Embryonic facial prominence (tissue), 1 donor: ENCODE measurements at regions not wholly inside any gene's neighbourhood (a gene's known extent, or its start where the extent isn't known, plus 50 kb on each side); places are given as distances from the start of the nearest gene placed in this dataset.
"Not testable (repeated sequence)": the region's sequence is repeated elsewhere in the genome, so short reads cannot be mapped to it uniquely, and the experiment has no call there.

Source experiments
- DNase-seq: peaks from one replicate; pipeline ENCODE4 v3.0.0-alpha.2; 2016; ENCODE audit errors: extremely low spot score

- DNase-seq: no peak
These were observed 251.2 kb upstream of the ID2 start for GRCh38 chr2:8430628-8431027.

GRCh38 chr2:8431446-8432125, 250.3 kb upstream of the ID2 start:
- no peak for DNase-seq

- no peak for DNase-seq
These were observed 249.0 kb upstream of the ID2 start for GRCh38 chr2:8432706-8433336.

GRCh38 chr2:8433390-8433789, 248.5 kb upstream of the ID2 start:
- no peak for DNase-seq

- no peak for DNase-seq
These were observed 246.2 kb upstream of the ID2 start for GRCh38 chr2:8435608-8436007.

GRCh38 chr2:8436585-8436984, 245.3 kb upstream of the ID2 start:
- DNase-seq: no peak

GRCh38 chr2:8437228-8437948, 244.5 kb upstream of the ID2 start:
- no peak for DNase-seq

- DNase-seq: no peak
These were observed 243.9 kb upstream of the ID2 start for GRCh38 chr2:8437949-8438400.

- DNase-seq: no peak
These were observed 243.4 kb upstream of the ID2 start for GRCh38 chr2:8438476-8438875.

GRCh38 chr2:8438996-8439395, 242.9 kb upstream of the ID2 start:
- no peak for DNase-seq

GRCh38 chr2:8440029-8440778, 241.7 kb upstream of the ID2 start:
- no peak for DNase-seq

GRCh38 chr2:8441371-8441770, 240.5 kb upstream of the ID2 start:
- DNase-seq: no peak

GRCh38 chr2:8441986-8442385, 239.9 kb upstream of the ID2 start:
- DNase-seq: no peak

GRCh38 chr2:8442833-8443486, 238.9 kb upstream of the ID2 start:
- no peak for DNase-seq

GRCh38 chr2:8445580-8445979, 236.3 kb upstream of the ID2 start:
- no peak for DNase-seq

GRCh38 chr2:8446751-8447150, 235.1 kb upstream of the ID2 start:
- DNase-seq: not testable (repeated sequence)

- DNase-seq: no peak
These were observed 234.1 kb upstream of the ID2 start for GRCh38 chr2:8447610-8448221.

- DNase-seq: no peak
These were observed 232.9 kb upstream of the ID2 start for GRCh38 chr2:8448824-8449556.

- no peak for DNase-seq
These were observed 230.6 kb upstream of the ID2 start for GRCh38 chr2:8451273-8451672.

- DNase-seq: no peak
These were observed 229.6 kb upstream of the ID2 start for GRCh38 chr2:8452296-8452695.
